Stimulated activated CD4-positive, alpha-beta T cell treated with anti-CD3 and anti-CD28 coated beads, Interleukin-15, amount 100 ng/mL, for 24 hours (primary cell): ENCODE measurements at regions not wholly inside any gene's neighbourhood (a gene's known extent, or its start where the extent isn't known, plus 50 kb on each side); places are given as distances from the start of the nearest gene placed in this dataset.
"Not testable (repeated sequence)": the region's sequence is repeated elsewhere in the genome, so short reads cannot be mapped to it uniquely, and the experiment has no call there.

Experiments used
- DNase-seq: peaks from one replicate; pipeline ENCODE4 v3.0.0-alpha.2; 2020

DNA sequence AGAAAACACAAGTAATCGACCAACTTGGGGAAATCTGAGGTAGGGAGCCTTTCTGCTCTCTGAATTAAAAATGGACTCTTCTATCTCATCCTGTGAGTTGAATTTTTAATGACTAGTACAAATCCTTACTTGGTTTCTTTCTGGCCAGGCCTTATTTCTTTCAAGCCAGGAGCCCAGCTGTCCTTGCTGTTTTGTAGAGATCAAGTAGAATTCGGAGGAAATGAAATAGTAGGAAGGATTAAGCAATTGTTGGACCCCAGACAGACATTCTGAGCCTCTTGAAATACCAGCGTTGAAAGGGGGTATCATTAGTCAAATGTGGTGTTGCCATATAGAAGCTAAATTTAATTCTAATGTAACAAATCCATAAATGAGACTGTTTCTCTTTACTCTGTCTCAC, 53.7 kb upstream of the SMIM15 start:
- DNase-seq, result no peak

DNA sequence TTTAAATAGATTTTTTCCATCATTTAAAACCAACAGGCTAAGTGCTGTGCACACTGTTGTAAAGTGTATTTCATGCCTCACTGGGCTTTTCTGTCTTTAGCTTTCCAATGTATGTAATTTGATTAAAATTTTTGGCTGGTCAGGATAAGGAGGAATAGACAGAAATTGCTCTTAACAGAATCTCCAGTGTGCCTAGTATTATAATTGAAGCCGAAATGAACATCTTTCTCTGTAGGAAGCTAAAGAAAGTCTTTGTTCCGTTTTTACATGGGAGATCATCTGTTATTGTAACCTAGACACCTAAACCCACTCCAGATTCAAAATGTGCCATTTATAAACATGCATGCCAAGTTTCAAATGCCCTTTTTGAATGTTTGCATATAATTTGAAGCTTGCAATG, 54.5 kb upstream of the SMIM15 start:
- DNase-seq, result no peak

DNA sequence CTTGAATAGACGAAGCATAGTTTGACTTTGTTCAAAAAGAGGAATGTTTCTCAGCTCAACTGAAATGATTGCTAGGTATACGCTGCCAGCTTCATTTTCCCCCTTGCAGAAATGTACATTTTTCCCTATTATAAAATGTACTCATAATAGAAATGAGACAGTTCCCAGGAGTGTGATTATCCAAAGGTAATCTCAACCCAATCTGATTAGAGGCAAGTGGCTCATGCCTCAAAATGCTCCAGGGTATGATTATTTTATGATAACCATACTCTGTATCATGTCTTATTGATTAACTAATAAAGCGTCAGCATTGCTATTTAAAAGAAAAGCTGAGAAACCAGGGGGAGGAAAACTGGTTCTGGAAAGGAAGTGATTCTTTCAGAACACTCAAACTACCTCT, 54.9 kb upstream of the SMIM15 start:
- DNase-seq, result no peak

DNA sequence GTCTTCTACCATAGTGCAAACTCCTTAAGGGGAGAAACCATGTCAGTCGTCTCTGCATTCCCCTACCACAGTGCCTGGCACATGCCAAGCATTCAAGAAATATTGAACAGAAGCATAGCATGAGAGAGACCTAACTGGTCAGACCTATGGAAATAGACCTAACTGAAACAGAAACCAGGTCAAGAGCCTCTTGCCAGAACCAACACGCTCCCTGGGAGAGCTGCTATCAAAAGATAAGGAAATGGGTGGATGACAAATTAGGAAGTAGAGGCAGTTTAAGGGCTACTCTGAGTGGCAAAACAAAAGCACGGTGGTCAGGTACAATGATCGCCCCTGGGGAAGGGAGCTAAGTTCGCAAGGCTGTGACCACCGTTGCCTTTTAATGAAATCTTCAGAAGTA, 66.0 kb upstream of the SMIM15 start:
- DNase-seq, result no peak

DNA sequence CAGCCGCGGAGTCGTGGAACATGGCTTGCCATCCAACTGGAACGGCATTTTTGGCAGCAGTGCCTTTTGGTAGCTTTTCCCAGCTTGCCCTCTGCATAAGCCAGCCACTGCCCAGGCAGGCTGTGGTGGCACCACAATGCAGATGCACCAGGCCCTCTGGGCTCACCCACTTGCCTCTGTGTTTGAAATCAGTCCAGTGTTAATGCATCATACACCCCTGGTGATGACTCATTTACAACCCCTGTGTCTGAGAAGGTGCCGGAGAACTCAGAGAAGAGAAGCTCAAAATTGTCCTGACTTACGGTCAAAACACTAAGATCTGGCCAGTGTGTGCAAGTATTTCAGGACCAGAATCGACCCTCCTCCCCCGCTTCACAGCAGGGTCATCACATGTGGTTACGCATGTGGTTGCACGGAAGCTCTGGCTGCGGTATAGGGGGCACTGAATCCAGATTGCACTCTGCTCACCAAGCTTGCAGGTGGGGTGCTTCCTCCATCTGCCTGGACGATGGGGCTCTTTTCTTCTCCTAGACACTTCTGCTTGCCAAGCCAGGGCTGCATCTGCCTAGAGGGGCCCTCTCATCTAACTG, 66.5 kb upstream of the SMIM15 start:
- no peak for DNase-seq

- no peak for DNase-seq
These were observed 67.1 kb upstream of the SMIM15 start for GRCh38 chr5:61229416-61229815.

- DNase-seq, result no peak
These were observed 68.2 kb upstream of the SMIM15 start for GRCh38 chr5:61230492-61230891.

DNA sequence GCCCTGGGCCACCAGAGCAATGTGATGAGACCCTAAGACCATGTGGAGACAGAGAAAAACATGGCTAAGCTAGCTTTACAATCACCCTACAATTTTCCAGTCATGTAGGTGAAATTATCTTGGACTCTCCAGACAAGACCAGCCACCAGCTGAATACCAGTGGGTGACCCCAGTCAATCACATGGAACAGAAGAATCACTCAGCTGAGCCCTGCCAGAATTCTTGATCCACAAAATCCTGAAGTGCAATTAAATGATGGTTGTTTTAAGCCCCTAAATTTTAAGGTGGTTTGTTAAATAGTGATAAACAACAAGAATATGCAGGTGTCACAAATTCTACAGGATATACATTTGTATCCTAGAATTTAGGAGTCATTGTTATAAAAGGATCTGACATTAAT, 69.5 kb upstream of the SMIM15 start:
- no peak for DNase-seq

DNA sequence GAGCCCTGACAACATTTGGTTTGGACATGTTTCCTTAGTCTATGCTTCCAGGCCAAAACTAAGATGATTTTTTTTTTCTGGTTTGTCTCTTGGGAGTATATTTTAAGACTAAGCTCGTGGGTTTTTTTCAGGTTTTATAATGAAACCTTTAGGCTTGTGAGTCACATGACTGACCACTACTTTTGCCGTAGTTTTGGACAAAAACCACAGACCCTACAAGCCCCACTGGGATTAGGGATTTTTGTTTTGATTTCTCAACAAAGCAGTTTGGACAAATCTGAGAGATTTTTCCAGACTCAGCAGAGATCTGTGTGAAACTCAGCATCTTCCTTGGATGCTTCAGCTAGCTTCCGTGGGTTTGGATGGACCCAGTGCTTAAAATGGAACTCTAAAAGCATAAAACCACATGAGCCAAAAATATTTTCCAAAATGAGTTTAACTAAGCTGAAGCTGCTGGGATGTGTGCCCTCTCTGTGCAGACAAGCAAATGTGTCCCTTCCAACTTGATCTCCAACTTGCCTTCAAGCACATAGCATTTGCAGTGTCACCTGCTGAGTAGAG, 70.3 kb upstream of the SMIM15 start:
- DNase-seq, result no peak

DNA sequence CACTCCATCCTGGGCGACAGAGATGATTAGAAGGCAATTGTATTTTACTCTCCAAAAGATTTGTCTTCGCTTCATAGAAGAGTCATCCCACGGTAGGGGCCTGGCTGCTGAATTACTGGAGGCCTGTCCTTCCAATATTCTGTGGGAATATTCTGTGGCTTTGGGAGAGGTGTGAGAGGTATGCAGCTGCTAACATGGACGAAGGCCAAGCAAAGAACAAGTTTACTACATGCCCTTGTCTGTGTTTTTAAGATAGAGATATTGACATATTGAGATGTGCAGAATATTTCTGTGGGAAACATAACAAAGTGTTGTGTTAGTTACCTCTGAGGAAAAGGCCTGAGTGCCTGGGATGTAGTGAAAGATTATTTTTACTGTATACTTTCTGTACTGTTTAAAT, 71.8 kb upstream of the SMIM15 start:
- no peak for DNase-seq

DNA sequence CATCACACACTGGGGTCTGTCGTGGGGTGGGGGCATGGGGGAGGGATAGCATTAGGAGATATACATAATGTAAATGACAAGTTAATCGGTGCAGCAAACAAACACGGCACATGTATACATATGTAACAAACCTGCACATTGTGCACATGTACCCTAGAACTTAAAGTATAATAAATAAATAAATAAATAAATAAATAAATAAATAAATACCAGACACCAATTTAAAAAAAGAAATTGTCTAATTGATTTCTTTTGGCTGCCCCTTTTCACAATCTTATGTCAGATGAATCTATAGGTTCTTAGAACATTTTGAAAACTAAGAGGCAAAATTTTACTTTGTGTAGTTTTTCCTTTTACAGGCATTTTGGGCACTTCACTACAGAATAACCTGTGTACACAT, 74.4 kb upstream of the SMIM15 start:
- not testable (repeated sequence) for DNase-seq

GRCh38 chr5:61245486-61245885, 83.2 kb upstream of the SMIM15 start:
- DNase-seq, result no peak

- DNase-seq, result no peak
These were observed 83.7 kb upstream of the SMIM15 start for GRCh38 chr5:61245936-61246335.

GRCh38 chr5:61246768-61247307, 84.6 kb upstream of the SMIM15 start:
- no peak for DNase-seq

- no peak for DNase-seq
These were observed 80.0 kb upstream of the ZSWIM6 start for GRCh38 chr5:61251874-61252642.

GRCh38 chr5:61252643-61252925, 79.5 kb upstream of the ZSWIM6 start:
- no peak for DNase-seq

GRCh38 chr5:61253547-61253946, 78.5 kb upstream of the ZSWIM6 start:
- no peak for DNase-seq

GRCh38 chr5:61254969-61255555, 77.0 kb upstream of the ZSWIM6 start:
- DNase-seq, result no peak

DNA sequence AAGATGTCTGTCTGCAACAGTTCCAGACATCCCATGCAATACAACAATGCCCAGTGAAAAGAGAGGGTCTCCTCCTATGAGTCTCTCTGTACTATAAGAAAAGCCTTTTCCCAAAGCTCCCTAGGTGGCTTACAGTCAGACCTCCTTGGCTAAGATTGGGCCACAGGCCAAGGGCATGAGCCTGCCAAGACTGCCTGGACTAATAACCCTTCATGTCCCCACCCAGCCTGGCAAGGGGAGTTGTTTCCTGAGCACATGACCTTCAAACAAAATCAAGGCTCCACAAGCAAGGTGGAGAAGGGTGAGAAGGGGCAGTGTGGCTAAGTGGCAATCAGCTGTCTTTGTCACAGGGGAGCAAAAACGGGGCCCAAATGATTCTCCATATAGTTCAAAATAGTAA, 75.6 kb upstream of the ZSWIM6 start:
- no peak for DNase-seq

DNA sequence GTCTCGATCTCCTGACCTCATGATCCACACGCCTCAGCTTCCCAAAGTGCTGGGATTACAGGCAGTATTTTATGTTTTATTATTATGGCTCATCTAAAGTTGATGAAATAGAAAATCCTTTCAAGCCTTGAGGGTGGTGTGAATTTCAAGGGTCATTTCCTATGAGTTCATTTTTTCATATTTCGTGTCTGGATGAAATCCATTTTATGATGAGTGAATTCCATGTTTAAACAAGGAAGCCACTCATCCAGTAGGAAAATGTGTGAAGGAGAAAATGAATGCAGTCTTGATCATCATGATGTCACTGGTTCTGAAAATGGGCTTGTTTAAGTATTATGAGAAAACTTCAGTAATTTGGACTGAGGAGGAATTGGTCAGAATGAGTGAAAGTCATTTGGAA, 74.6 kb upstream of the ZSWIM6 start:
- no peak for DNase-seq

DNA sequence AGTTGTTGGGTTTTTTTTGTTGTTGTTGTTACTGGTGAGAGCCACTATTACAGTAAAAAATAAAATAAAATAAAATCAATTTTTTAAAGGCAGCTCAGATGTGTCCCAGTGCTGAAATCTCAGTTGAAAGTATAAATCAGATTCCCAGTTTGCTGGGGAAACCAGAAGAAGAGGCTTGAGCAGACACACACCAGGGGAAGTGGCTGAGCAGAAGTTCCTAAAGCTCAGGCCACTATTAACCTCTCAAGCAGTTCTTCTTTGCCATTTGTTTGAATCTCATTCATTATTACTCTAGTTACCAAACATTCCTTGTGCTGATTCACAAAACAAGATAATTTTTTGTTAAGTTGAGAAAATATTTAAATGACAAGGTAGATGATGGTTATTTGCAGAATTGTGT, 70.9 kb upstream of the ZSWIM6 start:
- DNase-seq, result no peak

GRCh38 chr5:61262080-61262479, 70.0 kb upstream of the ZSWIM6 start:
- no peak for DNase-seq

GRCh38 chr5:61263072-61263471, 69.0 kb upstream of the ZSWIM6 start:
- DNase-seq, result no peak

DNA sequence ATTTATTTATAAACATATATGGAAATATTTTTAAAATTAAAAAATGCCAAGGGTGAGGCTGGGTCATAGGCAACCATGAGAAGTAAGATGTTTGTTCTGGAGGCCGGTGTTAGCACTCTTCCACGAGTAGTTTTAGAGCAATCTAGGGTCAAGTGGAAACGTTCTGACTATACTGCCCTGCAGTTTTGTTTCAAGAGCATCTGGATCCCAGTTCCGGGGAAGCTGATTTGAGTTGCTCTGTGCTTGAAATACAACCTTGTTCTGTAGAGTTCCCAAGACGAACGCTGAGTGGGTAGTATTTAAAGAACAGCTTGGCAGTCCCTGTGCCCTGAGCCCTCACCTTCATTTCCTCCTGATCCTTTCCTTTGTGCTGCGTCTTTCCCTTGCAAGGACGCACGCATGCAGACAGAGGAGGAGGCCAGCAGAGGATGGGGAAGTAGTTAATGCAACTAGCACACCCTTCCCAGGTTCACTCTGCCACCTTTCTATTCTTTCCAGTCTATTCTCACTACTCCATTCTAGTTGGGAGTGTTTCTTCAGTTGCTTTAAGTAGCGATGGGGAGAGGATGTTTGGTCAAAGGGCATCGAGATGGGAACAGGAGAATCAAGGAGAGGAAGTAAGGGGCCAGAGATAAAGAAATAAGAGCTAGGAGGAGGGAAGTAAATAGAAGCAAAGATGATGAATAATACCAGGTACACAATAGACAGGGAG, 68.3 kb upstream of the ZSWIM6 start:
- no peak for DNase-seq
